Glutamatergic neuron (in vitro differentiated cells): ENCODE measurements at regions not wholly inside any gene's neighbourhood (a gene's known extent, or its start where the extent isn't known, plus 50 kb on each side); places are given as distances from the start of the nearest gene placed in this dataset.

Experiments
- DNase-seq: peaks from one replicate; pipeline ENCODE4 v3.0.0; 2022
- H3K27ac Mint-ChIP-seq: one replicate; pipeline ENCODE4 v1.8.0; 2020; ENCODE audit warnings: mild to moderate bottlenecking, mixed read lengths, inconsistent platforms; ENCODE audit not compliant: unreplicated experiment
- H3K27me3 Mint-ChIP-seq: one replicate; pipeline ENCODE4 v1.8.0; 2020; ENCODE audit warnings: mild to moderate bottlenecking, moderate library complexity, mixed read lengths, inconsistent platforms; ENCODE audit not compliant: unreplicated experiment
- H3K36me3 Mint-ChIP-seq: one replicate; pipeline ENCODE4 v1.8.0; 2020; ENCODE audit warnings: mild to moderate bottlenecking, mixed read lengths, inconsistent platforms; ENCODE audit not compliant: unreplicated experiment
- H3K4me1 Mint-ChIP-seq: one replicate; pipeline ENCODE4 v1.8.0; 2020; ENCODE audit warnings: mild to moderate bottlenecking, low read depth, mixed read lengths, inconsistent platforms; ENCODE audit not compliant: unreplicated experiment
- H3K4me3 Mint-ChIP-seq: one replicate; pipeline ENCODE4 v1.8.0; 2020; ENCODE audit warnings: mild to moderate bottlenecking, mixed read lengths, inconsistent platforms; ENCODE audit not compliant: unreplicated experiment
- H3K9me3 Mint-ChIP-seq: one replicate; pipeline ENCODE4 v1.8.0; 2020; ENCODE audit warnings: mild to moderate bottlenecking, moderate library complexity, mixed read lengths, inconsistent platforms; ENCODE audit not compliant: unreplicated experiment
- CTCF ChIP-seq: fragments of 200-600 bp; sonication (generic); IDR thresholded peaks from one replicate; pipeline ENCODE4 v1.5.0; 2021; ENCODE audit not compliant: partially characterized antibody, unreplicated experiment

- peaks cover 4% of the 10 kb centered on the region for H3K27me3 Mint-ChIP-seq
- peaks cover 1% of the 10 kb centered on the region for H3K9me3 Mint-ChIP-seq
- H3K27ac Mint-ChIP-seq, result no peak overlapping the region
- DNase-seq, result no peak
- no peak overlapping the region for H3K4me3 Mint-ChIP-seq
- no peak for TF ChIP-seq CTCF
- no peaks in the 10 kb centered on the region for H3K36me3 Mint-ChIP-seq
- peaks cover 9% of the 10 kb centered on the region for H3K4me1 Mint-ChIP-seq
Measured at GRCh38 chr2:122007577-122007976, 252.1 kb downstream of the TSN start.

GRCh38 chr2:122009561-122009960, 254.1 kb downstream of the TSN start:
- Mint-ChIP-seq H3K9me3 (no peaks in the 10 kb centered on the region), H3K36me3 (no peaks in the 10 kb centered on the region), H3K4me1 (peaks cover 9% of the 10 kb centered on the region), H3K27ac (no peak overlapping the region), H3K27me3 (peaks cover 4% of the 10 kb centered on the region), H3K4me3 (no peak overlapping the region)
- TF ChIP-seq CTCF, result no peak
- DNase-seq, result no peak

GRCh38 chr2:122011493-122012270, 256.2 kb downstream of the TSN start:
- H3K4me3 Mint-ChIP-seq, result no peak overlapping the region
- TF ChIP-seq CTCF, result no peak
- no peaks in the 10 kb centered on the region for H3K9me3 Mint-ChIP-seq
- no peaks in the 10 kb centered on the region for H3K36me3 Mint-ChIP-seq
- H3K27me3 Mint-ChIP-seq, result peaks cover 4% of the 10 kb centered on the region
- H3K27ac Mint-ChIP-seq, result no peak overlapping the region
- H3K4me1 Mint-ChIP-seq, result peaks cover 4% of the 10 kb centered on the region
- DNase-seq, result no peak

- no peak for DNase-seq
- TF ChIP-seq CTCF, result no peak
- no peak overlapping the region for H3K4me3 Mint-ChIP-seq
- no peak overlapping the region for H3K27ac Mint-ChIP-seq
- peaks cover 2% of the 10 kb centered on the region for H3K27me3 Mint-ChIP-seq
- peaks cover 3% of the 10 kb centered on the region for H3K9me3 Mint-ChIP-seq
- H3K36me3 Mint-ChIP-seq, result no peaks in the 10 kb centered on the region
- H3K4me1 Mint-ChIP-seq, result peaks cover 2% of the 10 kb centered on the region
Measured at GRCh38 chr2:122018736-122019135, 263.3 kb downstream of the TSN start.

GRCh38 chr2:122019724-122020123, 264.3 kb downstream of the TSN start:
- Mint-ChIP-seq H3K9me3 (peaks cover 3% of the 10 kb centered on the region), H3K36me3 (no peaks in the 10 kb centered on the region), H3K4me3 (no peak overlapping the region), H3K27ac (no peak overlapping the region), H3K27me3 (peaks cover 2% of the 10 kb centered on the region), H3K4me1 (peaks cover 2% of the 10 kb centered on the region)
- TF ChIP-seq CTCF, result no peak
- no peak for DNase-seq
